ENCODE measurements at regions not wholly inside any gene's neighbourhood (a gene's known extent, or its start where the extent isn't known, plus 50 kb on each side); places are given as distances from the start of the nearest gene placed in this dataset.

DNA sequence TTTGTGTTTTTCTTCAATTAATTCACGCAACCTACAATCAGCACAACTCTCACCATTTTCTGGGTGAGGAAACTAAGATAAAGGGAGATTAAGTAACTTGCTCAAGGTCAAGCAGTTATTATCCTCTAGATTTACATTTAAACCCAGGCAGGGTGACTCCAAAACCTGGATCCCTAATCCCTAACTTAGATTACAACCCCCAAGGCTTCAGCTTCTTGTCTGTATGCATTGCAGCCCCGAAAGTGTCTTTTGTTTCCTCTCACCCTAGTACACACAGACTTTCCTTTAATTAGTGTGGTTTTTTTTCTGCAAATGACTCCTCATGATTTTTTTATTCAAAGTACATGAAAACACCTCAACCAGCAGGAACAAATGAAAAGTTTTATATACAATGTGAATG, 748.6 kb upstream of the ADGRL2 start:
- no peaks in the 10 kb centered on the region for H3K27me3 ChIP-seq (ENCODE audit: control insufficient read depth in 1 of 2, insufficient read depth in 1 of 2, low read length in 2 of 2)
- no peak overlapping the region for H3K14ac ChIP-seq (ENCODE audit: low read length in 2 of 2)
- H2BK15ac ChIP-seq (ENCODE audit: low read depth, poor library complexity, severe bottlenecking): no peak overlapping the region
- H3K9me3 ChIP-seq (ENCODE audit: control insufficient read depth, low read length): no peaks in the 10 kb centered on the region
- no peak overlapping the region for H3K4ac ChIP-seq (ENCODE audit: low read depth in 1 of 2, low read length in 2 of 2)
- no peak overlapping the region for H2BK5ac ChIP-seq (ENCODE audit: low read depth, low read length, poor library complexity, severe bottlenecking)
- H2AFZ ChIP-seq (ENCODE audit: low read depth, low read length): no peak overlapping the region
- no peaks in the 10 kb centered on the region for H3K36me3 ChIP-seq (ENCODE audit: control insufficient read depth in 1 of 2, insufficient read depth in 2 of 2, low read depth in 1 of 2, low read length in 2 of 2)
- no peak overlapping the region for H2BK12ac ChIP-seq (ENCODE audit: low read length in 2 of 2)
- H4K8ac ChIP-seq (ENCODE audit: low read length): no peak overlapping the region
- H2AK5ac ChIP-seq (ENCODE audit: low read length, severe bottlenecking): no peak overlapping the region
- H3K4me2 ChIP-seq (ENCODE audit: low read length, poor library complexity, severe bottlenecking): no peak overlapping the region
- H2BK120ac ChIP-seq (ENCODE audit: low read depth, low read length): no peak overlapping the region
- no peak overlapping the region for H3K4me3 ChIP-seq (ENCODE audit: insufficient read depth in 1 of 2, low read depth in 1 of 2, low read length in 2 of 2)
- 83% methylated on average over 2 of the region's 2 CpGs for WGBS
- H3K4me1 ChIP-seq (ENCODE audit: control insufficient read depth, insufficient read depth, low read depth, low read length): no peaks in the 10 kb centered on the region
- DNase-seq: no peak
- no peak overlapping the region for H3K23ac ChIP-seq (ENCODE audit: low read length in 2 of 2)
- H3K9ac ChIP-seq (ENCODE audit: low read length): no peak overlapping the region
- H3K27ac ChIP-seq (ENCODE audit: low read length, poor library complexity, severe bottlenecking): no peak overlapping the region
- no peak overlapping the region for H4K91ac ChIP-seq (ENCODE audit: low read length)
- no peaks in the 10 kb centered on the region for H3K79me1 ChIP-seq (replicated peaks; ENCODE audit: low read length, poor library complexity, severe bottlenecking)
- no peak overlapping the region for H3K18ac ChIP-seq (ENCODE audit: low read depth in 1 of 2, low read length in 2 of 2)

DNA sequence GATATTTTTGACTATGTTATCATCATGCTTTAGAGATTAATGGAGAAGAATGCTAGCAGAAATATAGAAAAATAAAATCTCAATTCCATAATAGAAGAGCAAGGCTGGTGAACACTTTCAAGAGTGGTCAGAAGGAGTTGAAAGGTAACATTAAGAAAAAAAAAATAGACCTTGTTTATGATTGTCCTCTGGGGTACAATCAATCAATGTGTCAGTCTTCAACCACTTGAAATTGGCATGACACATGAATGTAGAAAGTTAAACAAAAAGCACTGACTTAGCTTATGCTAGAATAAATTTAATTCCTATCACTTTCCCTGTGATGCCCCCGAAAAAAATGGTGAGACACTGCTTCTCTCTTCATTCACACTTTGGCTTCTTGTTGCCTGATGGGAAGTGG, 750.3 kb upstream of the ADGRL2 start:
- no peak overlapping the region for H3K9ac ChIP-seq (ENCODE audit: low read length)
- DNase-seq: no peak
- no peak overlapping the region for H2BK120ac ChIP-seq (ENCODE audit: low read depth, low read length)
- no peak overlapping the region for H4K8ac ChIP-seq (ENCODE audit: low read length)
- no peak overlapping the region for H3K18ac ChIP-seq (ENCODE audit: low read depth in 1 of 2, low read length in 2 of 2)
- no peaks in the 10 kb centered on the region for H3K27me3 ChIP-seq (ENCODE audit: control insufficient read depth in 1 of 2, insufficient read depth in 1 of 2, low read length in 2 of 2)
- H3K4me1 ChIP-seq (ENCODE audit: control insufficient read depth, insufficient read depth, low read depth, low read length): no peaks in the 10 kb centered on the region
- WGBS: 67% methylated on average over 1 of the region's 1 CpG
- H3K4ac ChIP-seq (ENCODE audit: low read depth in 1 of 2, low read length in 2 of 2): no peak overlapping the region
- H3K27ac ChIP-seq (ENCODE audit: low read length, poor library complexity, severe bottlenecking): no peak overlapping the region
- H2AFZ ChIP-seq (ENCODE audit: low read depth, low read length): no peak overlapping the region
- no peak overlapping the region for H3K23ac ChIP-seq (ENCODE audit: low read length in 2 of 2)
- H3K4me2 ChIP-seq (ENCODE audit: low read length, poor library complexity, severe bottlenecking): no peak overlapping the region
- H3K79me1 ChIP-seq (replicated peaks; ENCODE audit: low read length, poor library complexity, severe bottlenecking): no peaks in the 10 kb centered on the region
- H2BK5ac ChIP-seq (ENCODE audit: low read depth, low read length, poor library complexity, severe bottlenecking): no peak overlapping the region
- no peak overlapping the region for H2BK12ac ChIP-seq (ENCODE audit: low read length in 2 of 2)
- no peak overlapping the region for H3K14ac ChIP-seq (ENCODE audit: low read length in 2 of 2)
- no peak overlapping the region for H4K91ac ChIP-seq (ENCODE audit: low read length)
- H2AK5ac ChIP-seq (ENCODE audit: low read length, severe bottlenecking): no peak overlapping the region
- H3K36me3 ChIP-seq (ENCODE audit: control insufficient read depth in 1 of 2, insufficient read depth in 2 of 2, low read depth in 1 of 2, low read length in 2 of 2): no peaks in the 10 kb centered on the region
- H3K9me3 ChIP-seq (ENCODE audit: control insufficient read depth, low read length): no peaks in the 10 kb centered on the region
- no peak overlapping the region for H3K4me3 ChIP-seq (ENCODE audit: insufficient read depth in 1 of 2, low read depth in 1 of 2, low read length in 2 of 2)
- no peak overlapping the region for H2BK15ac ChIP-seq (ENCODE audit: low read depth, poor library complexity, severe bottlenecking)

- Histone ChIP-seq H3K18ac (ENCODE audit: low read depth in 1 of 2, low read length in 2 of 2) (no peak overlapping the region), H3K4me3 (ENCODE audit: insufficient read depth in 1 of 2, low read depth in 1 of 2, low read length in 2 of 2) (no peak overlapping the region), H2AK5ac (ENCODE audit: low read length, severe bottlenecking) (no peak overlapping the region), H3K4me1 (ENCODE audit: control insufficient read depth, insufficient read depth, low read depth, low read length) (no peaks in the 10 kb centered on the region), H3K4me2 (ENCODE audit: low read length, poor library complexity, severe bottlenecking) (no peak overlapping the region), H2BK12ac (ENCODE audit: low read length in 2 of 2) (no peak overlapping the region), H4K91ac (ENCODE audit: low read length) (no peak overlapping the region), H3K4ac (ENCODE audit: low read depth in 1 of 2, low read length in 2 of 2) (no peak overlapping the region), H3K9me3 (ENCODE audit: control insufficient read depth, low read length) (no peaks in the 10 kb centered on the region), H2AFZ (ENCODE audit: low read depth, low read length) (no peak overlapping the region), H2BK15ac (ENCODE audit: low read depth, poor library complexity, severe bottlenecking) (no peak overlapping the region), H3K27ac (ENCODE audit: low read length, poor library complexity, severe bottlenecking) (no peak overlapping the region), H2BK5ac (ENCODE audit: low read depth, low read length, poor library complexity, severe bottlenecking) (no peak overlapping the region), H3K23ac (ENCODE audit: low read length in 2 of 2) (no peak overlapping the region), H3K79me1 (replicated peaks; ENCODE audit: low read length, poor library complexity, severe bottlenecking) (no peaks in the 10 kb centered on the region), H3K27me3 (ENCODE audit: control insufficient read depth in 1 of 2, insufficient read depth in 1 of 2, low read length in 2 of 2) (no peaks in the 10 kb centered on the region), H3K14ac (ENCODE audit: low read length in 2 of 2) (no peak overlapping the region), H3K36me3 (ENCODE audit: control insufficient read depth in 1 of 2, insufficient read depth in 2 of 2, low read depth in 1 of 2, low read length in 2 of 2) (no peaks in the 10 kb centered on the region), H3K9ac (ENCODE audit: low read length) (no peak overlapping the region), H4K8ac (ENCODE audit: low read length) (no peak overlapping the region), H2BK120ac (ENCODE audit: low read depth, low read length) (no peak overlapping the region)
- DNase-seq: no peak
- 88% methylated on average over 2 of the region's 2 CpGs for WGBS
These were observed 756.0 kb upstream of the ADGRL2 start for GRCh38 chr1:81044708-81045107.

- Histone ChIP-seq H3K9ac (ENCODE audit: low read length) (no peak overlapping the region), H4K8ac (ENCODE audit: low read length) (no peak overlapping the region), H3K27me3 (ENCODE audit: control insufficient read depth in 1 of 2, insufficient read depth in 1 of 2, low read length in 2 of 2) (no peaks in the 10 kb centered on the region), H3K36me3 (ENCODE audit: control insufficient read depth in 1 of 2, insufficient read depth in 2 of 2, low read depth in 1 of 2, low read length in 2 of 2) (no peaks in the 10 kb centered on the region), H2AK5ac (ENCODE audit: low read length, severe bottlenecking) (no peak overlapping the region), H2AFZ (ENCODE audit: low read depth, low read length) (no peak overlapping the region), H3K4me1 (ENCODE audit: control insufficient read depth, insufficient read depth, low read depth, low read length) (no peaks in the 10 kb centered on the region), H3K14ac (ENCODE audit: low read length in 2 of 2) (no peak overlapping the region), H3K9me3 (ENCODE audit: control insufficient read depth, low read length) (no peaks in the 10 kb centered on the region), H2BK15ac (ENCODE audit: low read depth, poor library complexity, severe bottlenecking) (no peak overlapping the region), H4K91ac (ENCODE audit: low read length) (no peak overlapping the region), H3K4me3 (ENCODE audit: insufficient read depth in 1 of 2, low read depth in 1 of 2, low read length in 2 of 2) (no peak overlapping the region), H3K27ac (ENCODE audit: low read length, poor library complexity, severe bottlenecking) (no peak overlapping the region), H2BK12ac (ENCODE audit: low read length in 2 of 2) (no peak overlapping the region), H3K18ac (ENCODE audit: low read depth in 1 of 2, low read length in 2 of 2) (no peak overlapping the region), H3K23ac (ENCODE audit: low read length in 2 of 2) (no peak overlapping the region), H3K4ac (ENCODE audit: low read depth in 1 of 2, low read length in 2 of 2) (no peak overlapping the region), H2BK5ac (ENCODE audit: low read depth, low read length, poor library complexity, severe bottlenecking) (no peak overlapping the region), H2BK120ac (ENCODE audit: low read depth, low read length) (no peak overlapping the region), H3K79me1 (replicated peaks; ENCODE audit: low read length, poor library complexity, severe bottlenecking) (no peaks in the 10 kb centered on the region), H3K4me2 (ENCODE audit: low read length, poor library complexity, severe bottlenecking) (no peak overlapping the region)
- DNase-seq: no peak
- WGBS: 100% methylated on average over 1 of the region's 1 CpG
These were observed 758.5 kb upstream of the ADGRL2 start for GRCh38 chr1:81042225-81042624.

Measured in mesenchymal stem cell (in vitro differentiated cells and primary cell).